PC-3 (cell line): ENCODE measurements at regions not wholly inside any gene's neighbourhood (a gene's known extent, or its start where the extent isn't known, plus 50 kb on each side); places are given as distances from the start of the nearest gene placed in this dataset.

Experiments
- ATAC-seq: fragments of 200-7000 bp; cut with Tn5 transposase; 2 replicates; pipeline ENCODE4 v1.9.1; 2020; ENCODE audit warnings: mild to moderate bottlenecking, moderate library complexity
- BruUV-seq: library from RNA; stranded (reverse); fragments of 400-500 nt; replicated peaks from 2 replicates; lab custom pipeline; 2021; lab: Mats Ljungman, UMichigan
- CTCF ChIA-PET: fragments of 300-600 bp; sonication (Branson Sonifier 250); formaldehyde crosslinking; loops from one replicate; lab custom pipeline; 2022; ENCODE audit warnings: antibody characterized with exemption; lab: Charles Lee
- POLR2A ChIA-PET: fragments of 300-600 bp; sonication (Branson Sonifier 250); formaldehyde crosslinking; loops from one replicate; lab custom pipeline; 2022; ENCODE audit warnings: antibody characterized with exemption; ENCODE audit not compliant: unreplicated experiment; lab: Charles Lee
- DNase-seq: peaks from one replicate; pipeline ENCODE4 v3.0.0-alpha.2; 2015
- H2AFZ ChIP-seq: fragments of 300-600 bp; sonication (generic); 2 replicates; pipeline ENCODE4 v1.6.0; 2016; ENCODE audit warnings: antibody characterized with exemption, low read length
- H3F3A ChIP-seq: fragments of 300-600 bp; sonication (generic); one replicate; pipeline ENCODE4 v1.6.0; 2017; ENCODE audit warnings: antibody characterized with exemption, low read length, control low read depth, mild to moderate bottlenecking; ENCODE audit not compliant: unreplicated experiment
- H3K27ac ChIP-seq: fragments of 300-600 bp; sonication (generic); 2 replicates; pipeline ENCODE4 v1.5.1; 2016; ENCODE audit warnings: mild to moderate bottlenecking, low read length
- H3K27me3 ChIP-seq: fragments of 300-600 bp; sonication (generic); 2 replicates; pipeline ENCODE4 v1.6.1; 2016; ENCODE audit warnings: low read length, mixed read lengths
- H3K36me3 ChIP-seq: fragments of 300-600 bp; sonication (generic); 2 replicates; pipeline ENCODE4 v1.6.1; 2016; ENCODE audit warnings: low read depth, mixed run types, low read length, mixed read lengths
- H3K4me1 ChIP-seq: fragments of 300-600 bp; sonication (generic); 2 replicates; pipeline ENCODE4 v1.5.1; 2016; ENCODE audit warnings: low read length; ENCODE audit not compliant: insufficient read depth
- H3K4me2 ChIP-seq: fragments of 300-600 bp; sonication (generic); 2 replicates; pipeline ENCODE4 v1.6.0; 2016; ENCODE audit warnings: low read length
- H3K4me3 ChIP-seq: fragments of 300-600 bp; sonication (generic); 2 replicates; pipeline ENCODE4 v1.5.1; 2016; ENCODE audit warnings: mild to moderate bottlenecking, low read length, mixed read lengths
- H3K79me2 ChIP-seq: fragments of 300-600 bp; sonication (generic); 2 replicates; pipeline ENCODE4 v1.6.1; 2017; ENCODE audit warnings: low read length, mixed read lengths
- H3K9ac ChIP-seq: fragments of 300-600 bp; sonication (generic); 2 replicates; pipeline ENCODE4 v1.6.0; 2016; ENCODE audit warnings: mild to moderate bottlenecking, low read length
- H3K9me2 ChIP-seq: fragments of 300-600 bp; sonication (generic); replicated peaks from 2 replicates; pipeline ENCODE4 v1.6.1; 2016; ENCODE audit warnings: mixed run types, low read length, mixed read lengths
- H3K9me3 ChIP-seq: fragments of 300-600 bp; sonication (generic); 2 replicates; pipeline ENCODE4 v1.6.1; 2016; ENCODE audit warnings: low read length, mixed read lengths
- H4K20me1 ChIP-seq: fragments of 300-600 bp; sonication (generic); 2 replicates; pipeline ENCODE4 v1.6.1; 2016; ENCODE audit warnings: low read length, mixed read lengths
- EZH2 ChIP-seq: fragments of 300-600 bp; sonication (generic); IDR thresholded peaks from one replicate; pipeline ENCODE4 v1.6.1; 2017; ENCODE audit warnings: antibody characterized with exemption, mild to moderate bottlenecking, low read length; ENCODE audit not compliant: unreplicated experiment
- EZH2phosphoT487 ChIP-seq: fragments of 300-600 bp; sonication (generic); IDR thresholded peaks from 2 replicates; pipeline ENCODE4 v1.6.1; 2018; ENCODE audit warnings: mild to moderate bottlenecking, antibody characterized with exemption, low read length, borderline replicate concordance
- intact Hi-C: fragments of 100-400 bp; cut with micrococcal nuclease; formaldehyde crosslinking; loops from 2 replicates; pipeline ENCODE4 v1.9.0; 2023
- TF ChIP-seq, protein P1 (sequence below): fragments of 300-600 bp; sonication (generic); conservative IDR thresholded peaks from 2 replicates; pipeline ENCODE4 v1.5.1; 2017; ENCODE audit warnings: antibody characterized with exemption, low read depth, mild to moderate bottlenecking, low read length

DNA sequence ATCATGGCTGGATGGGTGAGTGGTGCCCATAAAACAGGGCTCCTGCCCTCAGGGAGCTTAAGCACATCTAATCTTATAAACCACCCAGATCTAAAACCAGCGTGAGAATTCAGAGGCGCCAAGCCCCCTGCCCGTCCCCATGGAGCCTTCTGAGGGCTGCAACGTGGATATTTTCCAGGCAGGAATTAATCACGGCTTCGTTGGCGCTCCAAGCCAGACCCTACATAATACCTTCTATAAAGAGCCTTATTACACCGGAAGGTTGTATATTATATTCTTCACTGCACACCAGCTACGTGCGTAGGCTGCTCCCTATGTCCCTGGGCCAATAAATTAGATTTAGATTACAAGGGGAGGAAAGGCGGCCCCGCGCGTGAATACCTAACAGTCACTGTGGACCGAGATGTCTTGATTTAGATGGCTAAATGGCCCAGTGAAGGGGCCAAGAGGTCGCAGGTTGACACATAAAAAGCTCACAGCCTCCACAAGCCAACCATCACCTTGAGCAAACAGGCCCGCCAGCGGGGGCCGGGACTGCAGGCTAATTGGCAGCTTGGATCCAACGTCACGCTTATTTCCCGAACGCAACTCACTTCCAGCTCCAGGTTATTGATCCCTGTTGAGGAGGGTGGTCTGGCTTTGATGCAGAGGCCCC lies 64.7 kb upstream of the APCDD1L start:
- no peak overlapping the region for H3K4me2 ChIP-seq
- CTCF ChIA-PET = no interaction called here
- no peaks in the 10 kb centered on the region for H3K27me3 ChIP-seq
- H3K9ac ChIP-seq = no peak overlapping the region
- intact Hi-C loops = no loop called here
- no peak for ATAC-seq
- no peaks in the 10 kb centered on the region for H4K20me1 ChIP-seq
- H3K4me1 ChIP-seq = no peaks in the 10 kb centered on the region
- H3K4me3 ChIP-seq = no peak overlapping the region
- no peaks in the 10 kb centered on the region; the same call in 1 of the 2 replicates for H3K9me3 ChIP-seq
- no peaks in the 10 kb centered on the region for H3K9me2 ChIP-seq
- no peaks in the 10 kb centered on the region for H3K36me3 ChIP-seq
- no peaks in the 10 kb centered on the region for H3K79me2 ChIP-seq
- POLR2A ChIA-PET = no interaction called here
- no peaks in the 10 kb centered on the region for H3F3A ChIP-seq
- BruUV-seq = no TSS peak
- H3K27ac ChIP-seq = no peak overlapping the region
- no peak overlapping the region for H2AFZ ChIP-seq
- no peak for TF ChIP-seq EZH2phosphoT487
- no peak for DNase-seq

DNA sequence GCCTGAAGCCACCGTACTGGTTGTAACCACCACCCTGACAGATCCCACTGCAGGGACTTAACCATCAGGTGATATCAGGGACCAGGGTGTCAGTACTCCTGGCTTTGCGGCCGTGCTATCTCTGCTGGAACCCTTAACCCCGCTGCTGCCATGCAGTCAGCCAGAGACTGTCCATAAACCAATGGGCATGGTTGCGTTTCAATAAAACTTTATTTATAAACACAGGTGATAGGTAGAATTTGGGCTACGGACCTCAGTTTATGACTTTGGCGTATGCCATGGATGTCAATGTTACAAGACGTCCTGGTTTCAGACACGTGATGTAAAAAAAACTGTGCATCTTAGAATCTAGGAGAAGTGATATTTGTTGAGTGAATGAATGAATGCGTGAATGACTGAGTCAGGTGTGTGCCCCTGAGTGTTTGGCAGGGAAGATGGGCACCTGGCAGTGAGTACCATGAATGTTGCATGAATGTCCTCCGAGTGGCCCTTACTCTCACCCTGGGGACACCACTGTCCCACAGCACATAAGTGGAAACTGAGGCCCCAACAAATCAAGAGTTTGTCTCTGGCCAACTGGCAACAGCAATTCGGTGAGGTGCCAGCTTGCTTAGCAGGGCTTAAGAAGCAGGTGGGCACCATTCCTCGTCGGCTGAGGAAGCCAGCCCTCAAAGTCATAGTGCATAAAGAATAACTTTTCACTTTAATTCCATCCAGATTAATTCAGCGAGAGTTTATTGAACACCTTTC lies 64.0 kb upstream of the APCDD1L start:
- H3K9me3 ChIP-seq = no peaks in the 10 kb centered on the region; the same call in 1 of the 2 replicates
- DNase-seq (no peak), ATAC-seq (no peak)
- TF ChIP-seq EZH2phosphoT487 (no peak), EZH2 (no peak)
- TF ChIP-seq, protein P1, sequence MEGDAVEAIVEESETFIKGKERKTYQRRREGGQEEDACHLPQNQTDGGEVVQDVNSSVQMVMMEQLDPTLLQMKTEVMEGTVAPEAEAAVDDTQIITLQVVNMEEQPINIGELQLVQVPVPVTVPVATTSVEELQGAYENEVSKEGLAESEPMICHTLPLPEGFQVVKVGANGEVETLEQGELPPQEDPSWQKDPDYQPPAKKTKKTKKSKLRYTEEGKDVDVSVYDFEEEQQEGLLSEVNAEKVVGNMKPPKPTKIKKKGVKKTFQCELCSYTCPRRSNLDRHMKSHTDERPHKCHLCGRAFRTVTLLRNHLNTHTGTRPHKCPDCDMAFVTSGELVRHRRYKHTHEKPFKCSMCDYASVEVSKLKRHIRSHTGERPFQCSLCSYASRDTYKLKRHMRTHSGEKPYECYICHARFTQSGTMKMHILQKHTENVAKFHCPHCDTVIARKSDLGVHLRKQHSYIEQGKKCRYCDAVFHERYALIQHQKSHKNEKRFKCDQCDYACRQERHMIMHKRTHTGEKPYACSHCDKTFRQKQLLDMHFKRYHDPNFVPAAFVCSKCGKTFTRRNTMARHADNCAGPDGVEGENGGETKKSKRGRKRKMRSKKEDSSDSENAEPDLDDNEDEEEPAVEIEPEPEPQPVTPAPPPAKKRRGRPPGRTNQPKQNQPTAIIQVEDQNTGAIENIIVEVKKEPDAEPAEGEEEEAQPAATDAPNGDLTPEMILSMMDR = no peak
- CTCF ChIA-PET = no interaction called here
- H3K27me3 ChIP-seq = no peaks in the 10 kb centered on the region
- no peaks in the 10 kb centered on the region for H3K79me2 ChIP-seq
- POLR2A ChIA-PET = no interaction called here
- no peak overlapping the region for H3K27ac ChIP-seq
- no peak overlapping the region for H3K9ac ChIP-seq
- H3K36me3 ChIP-seq = no peaks in the 10 kb centered on the region
- no peak overlapping the region for H2AFZ ChIP-seq
- H3F3A ChIP-seq = no peaks in the 10 kb centered on the region
- no peak overlapping the region for H3K4me2 ChIP-seq
- H3K9me2 ChIP-seq = no peaks in the 10 kb centered on the region
- intact Hi-C loops = no loop called here
- H3K4me1 ChIP-seq = no peaks in the 10 kb centered on the region
- no peaks in the 10 kb centered on the region for H4K20me1 ChIP-seq
- H3K4me3 ChIP-seq = no peak overlapping the region
- BruUV-seq = no TSS peak

DNA sequence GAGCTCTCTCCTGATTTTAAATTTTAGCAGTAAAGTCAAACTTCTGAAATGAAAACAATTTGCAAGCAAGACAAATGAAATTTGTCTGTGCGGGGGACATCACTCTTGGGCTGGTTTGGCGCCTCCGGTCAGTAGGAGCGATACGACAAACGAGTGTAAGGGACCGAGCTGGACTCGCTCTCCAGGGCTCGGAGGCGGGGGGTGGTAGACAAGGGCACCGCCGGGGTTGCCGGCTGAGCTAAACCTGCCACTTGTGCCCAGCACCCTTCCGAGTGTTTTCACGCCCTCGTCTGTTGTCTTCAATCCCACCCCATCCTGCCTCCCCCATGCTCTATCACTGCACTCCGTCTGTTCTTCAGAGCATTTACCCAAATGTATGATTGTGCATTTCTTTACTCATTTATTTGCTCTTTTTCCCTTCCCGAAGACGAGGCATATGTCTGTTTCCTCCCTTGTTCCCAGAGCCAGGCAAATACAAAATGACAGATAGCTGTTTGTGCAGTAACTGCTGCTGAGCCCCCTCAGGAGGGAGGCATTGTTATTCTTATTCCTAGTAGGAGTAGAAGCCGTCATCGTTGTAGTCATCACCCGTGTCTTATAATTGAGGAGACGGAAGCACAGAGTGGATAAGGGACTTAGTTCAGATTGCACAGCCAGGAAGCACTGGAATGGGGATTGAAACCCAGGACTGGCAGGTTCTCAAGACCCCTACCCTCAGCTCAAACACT lies 62.8 kb upstream of the APCDD1L start:
- H3K27ac ChIP-seq = no peak overlapping the region
- DNase-seq (no peak), ATAC-seq (no peak)
- H2AFZ ChIP-seq = no peak overlapping the region
- H3K9me2 ChIP-seq = no peaks in the 10 kb centered on the region
- H3K4me3 ChIP-seq = no peak overlapping the region
- H3F3A ChIP-seq = no peaks in the 10 kb centered on the region
- H3K4me1 ChIP-seq = no peaks in the 10 kb centered on the region
- no peak for TF ChIP-seq EZH2
- no peak for TF ChIP-seq EZH2phosphoT487
- TF ChIP-seq, protein P1 = no peak
- H3K9me3 ChIP-seq = no peaks in the 10 kb centered on the region; the same call in 1 of the 2 replicates
- CTCF ChIA-PET = no interaction called here
- H3K4me2 ChIP-seq = no peak overlapping the region
- H4K20me1 ChIP-seq = no peaks in the 10 kb centered on the region
- H3K79me2 ChIP-seq = no peaks in the 10 kb centered on the region
- H3K36me3 ChIP-seq = no peaks in the 10 kb centered on the region
- no peaks in the 10 kb centered on the region for H3K27me3 ChIP-seq
- H3K9ac ChIP-seq = no peak overlapping the region
- intact Hi-C loops = no loop called here
- POLR2A ChIA-PET = no interaction called here
- BruUV-seq = no TSS peak
